HepG2 (cell line): ENCODE measurements at regions not wholly inside any gene's neighbourhood (a gene's known extent, or its start where the extent isn't known, plus 50 kb on each side); places are given as distances from the start of the nearest gene placed in this dataset.

Experiments used
- ATAC-seq: fragments of 200-7000 bp; cut with Tn5 transposase; 3 replicates; pipeline ENCODE4 v1.9.1; 2020; ENCODE audit warnings: mild to moderate bottlenecking, moderate library complexity
- BruUV-seq: library from RNA; stranded (reverse); fragments of 400-500 nt; replicated peaks from 2 replicates; lab custom pipeline; 2021; lab: Mats Ljungman, UMichigan
- CTCF ChIA-PET: fragments of 300-600 bp; formaldehyde crosslinking; extraction: SDS; loops from one replicate; lab custom pipeline; 2021; ENCODE audit warnings: low total read pairs, inconsistent platforms, low intra/inter-chr PET ratio; lab: Yijun Ruan, JAX
- POLR2A ChIA-PET: fragments of 350-600 bp; sonication (Branson Sonifier 250); formaldehyde crosslinking; loops from one replicate; lab custom pipeline; 2020; ENCODE audit warnings: antibody characterized with exemption, inconsistent platforms; lab: Yijun Ruan, JAX
- DNase-seq: peaks from one replicate; pipeline ENCODE4 v3.0.0-alpha.2; 2015; ENCODE audit warnings: low spot score
- FAIRE-seq: peaks from 3 replicates; lab custom pipeline; 2011; peaks lifted over from hg19 to GRCh38; lab: Jason Lieb, UNC
- H2AFZ ChIP-seq: one replicate; pipeline ENCODE4 v1.6.1; 2011; ENCODE audit warnings: low read length, inconsistent platforms
- H3K27ac ChIP-seq: fragments of 300-600 bp; 3 replicates; pipeline ENCODE4 v1.8.0; 2011; ENCODE audit warnings: mixed run types, mild to moderate bottlenecking, mixed read lengths, low read length, inconsistent platforms; ENCODE audit not compliant: insufficient read depth; ENCODE audit errors: extremely low read length
- H3K27me3 ChIP-seq, 2 experiments: fragments of 200-600 bp in 1 of 2; 2 replicates in 1 of 2; 3 replicates in 1 of 2; pipeline versions ENCODE4 v1.6.0 to v1.8.0; 2011; ENCODE audit warnings: low read length in 2 of 2, mild to moderate bottlenecking in 2 of 2, moderate library complexity in 2 of 2, inconsistent platforms in 1 of 2; ENCODE audit not compliant: insufficient read depth in 2 of 2, control insufficient read depth in 1 of 2
- H3K36me3 ChIP-seq, 2 experiments: fragments of 200-600 bp in 1 of 2; replicated peaks in 1 of 2; 2 replicates in 1 of 2; 3 replicates in 1 of 2; pipeline versions ENCODE4 v1.5.1 to v1.8.0; 2011; ENCODE audit warnings: low read length in 2 of 2, inconsistent platforms in 1 of 2; ENCODE audit not compliant: insufficient read depth in 2 of 2, control insufficient read depth in 1 of 2
- H3K4me1 ChIP-seq: 2 replicates; pipeline ENCODE4 v1.5.1; 2012; ENCODE audit warnings: low read length, inconsistent platforms; ENCODE audit not compliant: insufficient read depth
- H3K4me2 ChIP-seq: 2 replicates; pipeline ENCODE4 v1.6.0; 2011; ENCODE audit warnings: low read depth, low read length, inconsistent platforms
- H3K4me3 ChIP-seq, 3 experiments: fragments of 200-600 bp in 1 of 3; sonication (generic), shearing (Covaris generic) in 1 of 3; replicated peaks in 1 of 3; 2 replicates each; pipeline ENCODE4 v1.5.1; 2011 to 2016; ENCODE audit warnings: low read length in 3 of 3, inconsistent platforms in 2 of 3, low read depth in 2 of 3, mild to moderate bottlenecking in 2 of 3, control low read depth in 1 of 3, mixed read lengths in 1 of 3; ENCODE audit not compliant: insufficient read depth in 1 of 3
- H3K79me2 ChIP-seq: one replicate; pipeline ENCODE4 v1.6.1; 2011; ENCODE audit warnings: low read length, inconsistent platforms; ENCODE audit not compliant: insufficient read depth
- H3K9ac ChIP-seq: 2 replicates; pipeline ENCODE4 v1.6.0; 2011; ENCODE audit warnings: mild to moderate bottlenecking, low read depth, low read length, inconsistent platforms; ENCODE audit not compliant: insufficient read depth
- H3K9me3 ChIP-seq: 2 replicates; pipeline ENCODE4 v1.5.1; 2012; ENCODE audit warnings: mild to moderate bottlenecking, low read length
- H4K20me1 ChIP-seq: 2 replicates; pipeline ENCODE4 v1.6.0; 2011; ENCODE audit warnings: inconsistent platforms, mild to moderate bottlenecking, low read length, moderate library complexity; ENCODE audit not compliant: insufficient read depth
- BRD4 ChIP-seq: sonication (generic); formaldehyde crosslinking; IDR thresholded peaks from 2 replicates; pipeline ENCODE4 v1.4.0; 2020; ENCODE audit warnings: missing genetic modification reagents
- CEBPB ChIP-seq: IDR thresholded peaks from 2 replicates; pipeline ENCODE4 v1.6.1; 2011; ENCODE audit warnings: low read depth, low read length, improper control_type of control experiment, borderline replicate concordance
- JUNB ChIP-seq: sonication (generic); formaldehyde crosslinking; IDR thresholded peaks from 2 replicates; pipeline ENCODE4 v1.8.0; 2022; ENCODE audit warnings: missing genetic modification reagents, mild to moderate bottlenecking, borderline replicate concordance
- MYNN ChIP-seq: sonication (generic); formaldehyde crosslinking; IDR thresholded peaks from 2 replicates; pipeline ENCODE4 v1.4.0; 2020; ENCODE audit warnings: mild to moderate bottlenecking, low read depth, missing genetic modification reagents
- NFE2L2 ChIP-seq: fragments of 150-350 bp; IDR thresholded peaks from 2 replicates; pipeline ENCODE4 v1.6.1; 2014; ENCODE audit warnings: low read length
- ZFP82 ChIP-seq: sonication (generic); formaldehyde crosslinking; IDR thresholded peaks from 2 replicates; pipeline ENCODE4 v1.5.1; 2020; ENCODE audit warnings: mild to moderate bottlenecking, missing genetic modification reagents, borderline replicate concordance
- ZNF44 ChIP-seq: sonication (generic); formaldehyde crosslinking; IDR thresholded peaks from 2 replicates; pipeline ENCODE4 v1.5.1; 2020; ENCODE audit warnings: mild to moderate bottlenecking, missing genetic modification reagents
- WGBS: methylation state at CpG from one replicate; pipeline ENCODE4 v1.1.6; 2017; ENCODE audit warnings: low lambda C conversion rate; 5-methylcytosine and 5-hydroxymethylcytosine counted together
- in situ Hi-C: cut with HindIII; loops from 2 replicates; pipeline ENCODE4 v1.10.0; 2017; ENCODE audit warnings: low pct_unique_long_range_greater_than_20kb; ENCODE audit not compliant: extremely low pct_ligation_motif_present
- intact Hi-C: fragments of 100-400 bp; cut with micrococcal nuclease; formaldehyde crosslinking; loops from one replicate; pipeline ENCODE4 v1.10.0; 2022; ENCODE audit not compliant: unreplicated experiment
- TF ChIP-seq, protein P1 (sequence below): sonication (generic); formaldehyde crosslinking; IDR thresholded peaks from 2 replicates; pipeline ENCODE4 v1.5.1; 2020; ENCODE audit warnings: mild to moderate bottlenecking, missing genetic modification reagents, moderate library complexity
- TF ChIP-seq, protein P2 (sequence below): sonication (generic); formaldehyde crosslinking; IDR thresholded peaks from 2 replicates; pipeline ENCODE4 v1.8.1; 2023; ENCODE audit warnings: mild to moderate bottlenecking, inconsistent platforms, moderate library complexity, missing genetic modification reagents, borderline replicate concordance
- TF ChIP-seq, protein P3 (sequence below): sonication (generic); formaldehyde crosslinking; IDR thresholded peaks from 2 replicates; pipeline ENCODE4 v1.4.0; 2020; ENCODE audit warnings: low read depth, mild to moderate bottlenecking, missing genetic modification reagents
- TF ChIP-seq, protein P4 (sequence below): sonication (generic); formaldehyde crosslinking; IDR thresholded peaks from 2 replicates; pipeline ENCODE4 v1.5.0; 2020; ENCODE audit warnings: mild to moderate bottlenecking, missing genetic modification reagents

DNA sequence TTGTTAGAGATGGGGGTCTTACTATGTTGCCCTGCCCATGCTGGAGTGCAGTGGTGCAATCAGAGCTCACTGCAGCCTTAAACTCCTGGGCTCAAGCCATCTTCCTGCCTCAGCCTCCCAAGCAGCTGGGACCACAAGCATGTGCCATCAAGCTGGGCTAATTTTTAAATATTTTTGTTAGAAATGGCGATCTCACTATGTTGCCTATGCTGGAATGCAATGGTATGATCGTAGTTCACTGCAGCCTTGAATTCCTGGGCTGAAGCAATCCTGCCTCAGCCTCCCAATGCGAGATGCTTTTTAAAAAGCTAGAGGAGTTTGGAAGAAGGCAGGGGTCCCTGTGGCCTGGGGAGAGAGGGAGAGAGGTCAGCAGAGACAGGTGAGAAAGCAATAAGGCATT, 600.1 kb upstream of the AUTS2 start:
- no peak overlapping the region for H3K27ac ChIP-seq
- H4K20me1 ChIP-seq, result no peaks in the 10 kb centered on the region
- CTCF ChIA-PET, result no interaction called here
- H2AFZ ChIP-seq, result no peak overlapping the region
- H3K27me3 ChIP-seq, result no peaks in the 10 kb centered on the region
- no peak for DNase-seq
- FAIRE-seq, result no peak
- H3K36me3 ChIP-seq, result no peaks in the 10 kb centered on the region
- intact Hi-C loops (no loop called here), in situ Hi-C loops (no loop called here)
- H3K79me2 ChIP-seq, result no peaks in the 10 kb centered on the region
- POLR2A ChIA-PET, result no interaction called here
- no peak overlapping the region for H3K4me2 ChIP-seq
- H3K4me1 ChIP-seq, result no peaks in the 10 kb centered on the region
- no peak overlapping the region for H3K4me3 ChIP-seq
- H3K9ac ChIP-seq, result no peak overlapping the region
- WGBS, result 10% methylated on average over 3 of the region's 3 CpGs
- no peak for ATAC-seq
- peaks cover 63% of the 10 kb centered on the region for H3K9me3 ChIP-seq
- BruUV-seq, result no TSS peak
- no peak for TF ChIP-seq JUNB (CRISPR knock-in tag)
- TF ChIP-seq MYNN, result no peak
- TF ChIP-seq NFE2L2, result no peak
- TF ChIP-seq CEBPB, result no peak
- TF ChIP-seq, protein P1, sequence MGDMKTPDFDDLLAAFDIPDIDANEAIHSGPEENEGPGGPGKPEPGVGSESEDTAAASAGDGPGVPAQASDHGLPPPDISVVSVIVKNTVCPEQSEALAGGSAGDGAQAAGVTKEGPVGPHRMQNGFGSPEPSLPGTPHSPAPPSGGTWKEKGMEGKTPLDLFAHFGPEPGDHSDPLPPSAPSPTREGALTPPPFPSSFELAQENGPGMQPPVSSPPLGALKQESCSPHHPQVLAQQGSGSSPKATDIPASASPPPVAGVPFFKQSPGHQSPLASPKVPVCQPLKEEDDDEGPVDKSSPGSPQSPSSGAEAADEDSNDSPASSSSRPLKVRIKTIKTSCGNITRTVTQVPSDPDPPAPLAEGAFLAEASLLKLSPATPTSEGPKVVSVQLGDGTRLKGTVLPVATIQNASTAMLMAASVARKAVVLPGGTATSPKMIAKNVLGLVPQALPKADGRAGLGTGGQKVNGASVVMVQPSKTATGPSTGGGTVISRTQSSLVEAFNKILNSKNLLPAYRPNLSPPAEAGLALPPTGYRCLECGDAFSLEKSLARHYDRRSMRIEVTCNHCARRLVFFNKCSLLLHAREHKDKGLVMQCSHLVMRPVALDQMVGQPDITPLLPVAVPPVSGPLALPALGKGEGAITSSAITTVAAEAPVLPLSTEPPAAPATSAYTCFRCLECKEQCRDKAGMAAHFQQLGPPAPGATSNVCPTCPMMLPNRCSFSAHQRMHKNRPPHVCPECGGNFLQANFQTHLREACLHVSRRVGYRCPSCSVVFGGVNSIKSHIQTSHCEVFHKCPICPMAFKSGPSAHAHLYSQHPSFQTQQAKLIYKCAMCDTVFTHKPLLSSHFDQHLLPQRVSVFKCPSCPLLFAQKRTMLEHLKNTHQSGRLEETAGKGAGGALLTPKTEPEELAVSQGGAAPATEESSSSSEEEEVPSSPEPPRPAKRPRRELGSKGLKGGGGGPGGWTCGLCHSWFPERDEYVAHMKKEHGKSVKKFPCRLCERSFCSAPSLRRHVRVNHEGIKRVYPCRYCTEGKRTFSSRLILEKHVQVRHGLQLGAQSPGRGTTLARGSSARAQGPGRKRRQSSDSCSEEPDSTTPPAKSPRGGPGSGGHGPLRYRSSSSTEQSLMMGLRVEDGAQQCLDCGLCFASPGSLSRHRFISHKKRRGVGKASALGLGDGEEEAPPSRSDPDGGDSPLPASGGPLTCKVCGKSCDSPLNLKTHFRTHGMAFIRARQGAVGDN, result no peak

DNA sequence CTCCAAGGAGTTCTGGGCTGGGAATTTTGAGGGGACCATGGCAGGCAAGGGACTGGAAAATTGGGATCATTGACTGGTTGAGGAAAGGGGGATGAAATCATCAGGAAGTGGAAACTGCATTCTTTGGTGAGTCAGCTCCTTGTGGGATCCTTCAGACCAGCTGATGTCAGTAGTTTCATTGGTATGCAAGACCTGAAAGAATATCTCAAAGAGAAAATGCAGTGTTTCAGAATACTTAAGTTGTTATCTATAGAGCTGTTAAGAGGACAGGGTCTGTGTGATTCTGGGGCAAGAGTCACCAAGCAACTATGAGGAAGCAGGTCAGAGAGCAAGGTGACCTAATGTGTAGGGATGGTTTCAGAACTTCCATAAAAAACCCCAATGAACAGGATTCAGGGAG, 595.9 kb upstream of the AUTS2 start:
- Histone ChIP-seq H3K36me3 (no peaks in the 10 kb centered on the region), H3K27me3 (no peaks in the 10 kb centered on the region), H3K4me3 (no peak overlapping the region), H3K4me1 (no peaks in the 10 kb centered on the region), H3K27ac (no peak overlapping the region), H3K9me3 (peaks cover 94% of the 10 kb centered on the region), H3K9ac (no peak overlapping the region), H3K79me2 (no peaks in the 10 kb centered on the region), H3K4me2 (no peak overlapping the region), H2AFZ (no peak overlapping the region), H4K20me1 (no peaks in the 10 kb centered on the region)
- intact Hi-C loops (no loop called here), in situ Hi-C loops (no loop called here)
- FAIRE-seq (no peak), ATAC-seq (no peak), DNase-seq (no peak)
- POLR2A ChIA-PET, result no interaction called here
- no TSS peak for BruUV-seq
- CTCF ChIA-PET, result no interaction called here
- TF ChIP-seq, protein P2, sequence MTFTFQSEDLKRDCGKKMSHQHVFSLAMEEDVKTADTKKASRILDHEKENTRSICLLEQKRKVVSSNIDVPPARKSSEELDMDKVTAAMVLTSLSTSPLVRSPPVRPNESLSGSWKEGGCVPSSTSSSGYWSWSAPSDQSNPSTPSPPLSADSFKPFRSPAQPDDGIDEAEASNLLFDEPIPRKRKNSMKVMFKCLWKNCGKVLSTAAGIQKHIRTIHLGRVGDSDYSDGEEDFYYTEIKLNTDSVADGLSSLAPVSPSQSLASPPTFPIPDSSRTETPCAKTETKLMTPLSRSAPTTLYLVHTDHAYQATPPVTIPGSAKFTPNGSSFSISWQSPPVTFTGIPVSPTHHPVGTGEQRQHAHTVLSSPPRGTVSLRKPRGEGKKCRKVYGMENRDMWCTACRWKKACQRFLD, result no peak
- TF ChIP-seq ZFP82 (CRISPR knock-in tag) (no peak), BRD4 (CRISPR knock-in tag) (no peak), ZNF44 (CRISPR knock-in tag) (no peak)
- TF ChIP-seq, protein P3, sequence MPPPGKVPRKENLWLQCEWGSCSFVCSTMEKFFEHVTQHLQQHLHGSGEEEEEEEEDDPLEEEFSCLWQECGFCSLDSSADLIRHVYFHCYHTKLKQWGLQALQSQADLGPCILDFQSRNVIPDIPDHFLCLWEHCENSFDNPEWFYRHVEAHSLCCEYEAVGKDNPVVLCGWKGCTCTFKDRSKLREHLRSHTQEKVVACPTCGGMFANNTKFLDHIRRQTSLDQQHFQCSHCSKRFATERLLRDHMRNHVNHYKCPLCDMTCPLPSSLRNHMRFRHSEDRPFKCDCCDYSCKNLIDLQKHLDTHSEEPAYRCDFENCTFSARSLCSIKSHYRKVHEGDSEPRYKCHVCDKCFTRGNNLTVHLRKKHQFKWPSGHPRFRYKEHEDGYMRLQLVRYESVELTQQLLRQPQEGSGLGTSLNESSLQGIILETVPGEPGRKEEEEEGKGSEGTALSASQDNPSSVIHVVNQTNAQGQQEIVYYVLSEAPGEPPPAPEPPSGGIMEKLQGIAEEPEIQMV (CRISPR knock-in tag), result no peak
- TF ChIP-seq, protein P4, sequence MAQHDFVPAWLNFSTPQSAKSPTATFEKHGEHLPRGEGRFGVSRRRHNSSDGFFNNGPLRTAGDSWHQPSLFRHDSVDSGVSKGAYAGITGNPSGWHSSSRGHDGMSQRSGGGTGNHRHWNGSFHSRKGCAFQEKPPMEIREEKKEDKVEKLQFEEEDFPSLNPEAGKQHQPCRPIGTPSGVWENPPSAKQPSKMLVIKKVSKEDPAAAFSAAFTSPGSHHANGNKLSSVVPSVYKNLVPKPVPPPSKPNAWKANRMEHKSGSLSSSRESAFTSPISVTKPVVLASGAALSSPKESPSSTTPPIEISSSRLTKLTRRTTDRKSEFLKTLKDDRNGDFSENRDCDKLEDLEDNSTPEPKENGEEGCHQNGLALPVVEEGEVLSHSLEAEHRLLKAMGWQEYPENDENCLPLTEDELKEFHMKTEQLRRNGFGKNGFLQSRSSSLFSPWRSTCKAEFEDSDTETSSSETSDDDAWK, result no peak
